HepG2 (cell line): ENCODE measurements at regions not wholly inside any gene's neighbourhood (a gene's known extent, or its start where the extent isn't known, plus 50 kb on each side); places are given as distances from the start of the nearest gene placed in this dataset.

Experiments used
- ATAC-seq: fragments of 200-7000 bp; cut with Tn5 transposase; 3 replicates; pipeline ENCODE4 v1.9.1; 2020; ENCODE audit warnings: mild to moderate bottlenecking, moderate library complexity
- BruUV-seq: library from RNA; stranded (reverse); fragments of 400-500 nt; replicated peaks from 2 replicates; lab custom pipeline; 2021; lab: Mats Ljungman, UMichigan
- CTCF ChIA-PET: fragments of 300-600 bp; formaldehyde crosslinking; extraction: SDS; loops from one replicate; lab custom pipeline; 2021; ENCODE audit warnings: low total read pairs, inconsistent platforms, low intra/inter-chr PET ratio; lab: Yijun Ruan, JAX
- POLR2A ChIA-PET: fragments of 350-600 bp; sonication (Branson Sonifier 250); formaldehyde crosslinking; loops from one replicate; lab custom pipeline; 2020; ENCODE audit warnings: antibody characterized with exemption, inconsistent platforms; lab: Yijun Ruan, JAX
- DNase-seq: peaks from one replicate; pipeline ENCODE4 v3.0.0-alpha.2; 2015; ENCODE audit warnings: low spot score
- FAIRE-seq: peaks from 3 replicates; lab custom pipeline; 2011; peaks lifted over from hg19 to GRCh38; lab: Jason Lieb, UNC
- H2AFZ ChIP-seq: one replicate; pipeline ENCODE4 v1.6.1; 2011; ENCODE audit warnings: low read length, inconsistent platforms
- H3K27ac ChIP-seq: fragments of 300-600 bp; 3 replicates; pipeline ENCODE4 v1.8.0; 2011; ENCODE audit warnings: mixed run types, mild to moderate bottlenecking, mixed read lengths, low read length, inconsistent platforms; ENCODE audit not compliant: insufficient read depth; ENCODE audit errors: extremely low read length
- H3K27me3 ChIP-seq, 2 experiments: fragments of 200-600 bp in 1 of 2; 2 replicates in 1 of 2; 3 replicates in 1 of 2; pipeline versions ENCODE4 v1.6.0 to v1.8.0; 2011; ENCODE audit warnings: low read length in 2 of 2, mild to moderate bottlenecking in 2 of 2, moderate library complexity in 2 of 2, inconsistent platforms in 1 of 2; ENCODE audit not compliant: insufficient read depth in 2 of 2, control insufficient read depth in 1 of 2
- H3K36me3 ChIP-seq, 2 experiments: fragments of 200-600 bp in 1 of 2; replicated peaks in 1 of 2; 2 replicates in 1 of 2; 3 replicates in 1 of 2; pipeline versions ENCODE4 v1.5.1 to v1.8.0; 2011; ENCODE audit warnings: low read length in 2 of 2, inconsistent platforms in 1 of 2; ENCODE audit not compliant: insufficient read depth in 2 of 2, control insufficient read depth in 1 of 2
- H3K4me1 ChIP-seq: 2 replicates; pipeline ENCODE4 v1.5.1; 2012; ENCODE audit warnings: low read length, inconsistent platforms; ENCODE audit not compliant: insufficient read depth
- H3K4me2 ChIP-seq: 2 replicates; pipeline ENCODE4 v1.6.0; 2011; ENCODE audit warnings: low read depth, low read length, inconsistent platforms
- H3K4me3 ChIP-seq, 3 experiments: fragments of 200-600 bp in 1 of 3; sonication (generic), shearing (Covaris generic) in 1 of 3; replicated peaks in 1 of 3; 2 replicates each; pipeline ENCODE4 v1.5.1; 2011 to 2016; ENCODE audit warnings: low read length in 3 of 3, inconsistent platforms in 2 of 3, low read depth in 2 of 3, mild to moderate bottlenecking in 2 of 3, control low read depth in 1 of 3, mixed read lengths in 1 of 3; ENCODE audit not compliant: insufficient read depth in 1 of 3
- H3K79me2 ChIP-seq: one replicate; pipeline ENCODE4 v1.6.1; 2011; ENCODE audit warnings: low read length, inconsistent platforms; ENCODE audit not compliant: insufficient read depth
- H3K9ac ChIP-seq: 2 replicates; pipeline ENCODE4 v1.6.0; 2011; ENCODE audit warnings: mild to moderate bottlenecking, low read depth, low read length, inconsistent platforms; ENCODE audit not compliant: insufficient read depth
- H3K9me3 ChIP-seq: 2 replicates; pipeline ENCODE4 v1.5.1; 2012; ENCODE audit warnings: mild to moderate bottlenecking, low read length
- H4K20me1 ChIP-seq: 2 replicates; pipeline ENCODE4 v1.6.0; 2011; ENCODE audit warnings: inconsistent platforms, mild to moderate bottlenecking, low read length, moderate library complexity; ENCODE audit not compliant: insufficient read depth
- NFIB ChIP-seq: sonication (generic); formaldehyde crosslinking; IDR thresholded peaks from 2 replicates; pipeline ENCODE4 v1.9.0; 2021; ENCODE audit warnings: missing genetic modification reagents, mild to moderate bottlenecking, borderline replicate concordance
- POLR2G ChIP-seq: fragments of 200-400 bp; formaldehyde crosslinking; IDR thresholded peaks from 2 replicates; pipeline ENCODE4 v1.6.1; 2018; ENCODE audit warnings: mild to moderate bottlenecking, low read depth, low read length, moderate library complexity
- SIX4 ChIP-seq: sonication (generic); formaldehyde crosslinking; IDR thresholded peaks from 2 replicates; pipeline ENCODE4 v1.4.0; 2020; ENCODE audit warnings: missing genetic modification reagents
- SKI ChIP-seq: fragments of 450-650 bp; IDR thresholded peaks from one replicate; pipeline ENCODE4 v1.6.1; 2018; ENCODE audit warnings: mild to moderate bottlenecking; ENCODE audit not compliant: partially characterized antibody
- ZFP1 ChIP-seq: IDR thresholded peaks from 2 replicates; pipeline ENCODE4 v1.6.1; 2016
- ZNF720 ChIP-seq: sonication (generic); formaldehyde crosslinking; IDR thresholded peaks from 2 replicates; pipeline ENCODE4 v1.4.0; 2020; ENCODE audit warnings: missing genetic modification reagents
- ZNF780A ChIP-seq: sonication (generic); formaldehyde crosslinking; IDR thresholded peaks from 2 replicates; pipeline ENCODE4 v1.8.0; 2022; ENCODE audit warnings: mild to moderate bottlenecking, missing genetic modification reagents, moderate library complexity
- WGBS: methylation state at CpG from one replicate; pipeline ENCODE4 v1.1.6; 2017; ENCODE audit warnings: low lambda C conversion rate; 5-methylcytosine and 5-hydroxymethylcytosine counted together
- in situ Hi-C: cut with HindIII; loops from 2 replicates; pipeline ENCODE4 v1.10.0; 2017; ENCODE audit warnings: low pct_unique_long_range_greater_than_20kb; ENCODE audit not compliant: extremely low pct_ligation_motif_present
- intact Hi-C: fragments of 100-400 bp; cut with micrococcal nuclease; formaldehyde crosslinking; loops from one replicate; pipeline ENCODE4 v1.10.0; 2022; ENCODE audit not compliant: unreplicated experiment
- TF ChIP-seq, protein P1 (sequence below): sonication (generic); formaldehyde crosslinking; IDR thresholded peaks from 2 replicates; pipeline ENCODE4 v1.5.1; 2020; ENCODE audit warnings: mild to moderate bottlenecking, missing genetic modification reagents, moderate library complexity
- TF ChIP-seq, protein P2 (sequence below), 2 experiments: fragments of 450-650 bp in 1 of 2; sonication (generic) in 1 of 2; formaldehyde crosslinking; IDR thresholded peaks; 2 replicates each; pipeline versions ENCODE4 v1.5.0 to v1.8.0; 2020 to 2022; ENCODE audit warnings: mild to moderate bottlenecking in 1 of 2, missing genetic modification reagents in 1 of 2
- TF ChIP-seq, protein P3 (sequence below): sonication (generic); formaldehyde crosslinking; IDR thresholded peaks from 2 replicates; pipeline ENCODE4 v1.4.0; 2020; ENCODE audit warnings: missing genetic modification reagents, borderline replicate concordance
- TF ChIP-seq, protein P4 (sequence below): sonication (generic); formaldehyde crosslinking; IDR thresholded peaks from 2 replicates; pipeline ENCODE4 v1.5.1; 2020; ENCODE audit warnings: mild to moderate bottlenecking, missing genetic modification reagents, moderate library complexity
- TF ChIP-seq, protein P5 (sequence below): sonication (generic); formaldehyde crosslinking; IDR thresholded peaks from 2 replicates; pipeline ENCODE4 v1.5.0; 2020; ENCODE audit warnings: missing genetic modification reagents, mild to moderate bottlenecking, borderline replicate concordance
- TF ChIP-seq, protein P6 (sequence below): sonication (generic); formaldehyde crosslinking; IDR thresholded peaks from 2 replicates; pipeline ENCODE4 v1.4.0; 2020; ENCODE audit warnings: missing genetic modification reagents, borderline replicate concordance

DNA sequence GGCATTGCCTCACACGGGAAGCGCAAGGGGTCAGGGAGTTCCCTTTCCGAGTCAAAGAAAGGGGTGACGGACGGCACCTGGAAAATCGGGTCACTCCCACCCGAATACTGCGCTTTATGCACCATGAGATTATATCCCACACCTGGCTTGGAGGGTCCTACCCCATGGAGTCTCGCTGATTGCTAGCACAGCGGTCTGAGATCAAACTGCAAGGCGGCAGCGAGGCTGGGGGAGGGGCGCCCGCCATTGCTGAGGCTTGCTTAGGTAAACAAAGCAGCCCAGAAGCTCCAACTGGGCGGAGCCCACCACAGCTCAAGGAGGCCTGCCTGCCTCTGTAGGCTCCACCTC lies 145.1 kb upstream of the BCL6 start (continued):
- TF ChIP-seq, protein P1, sequence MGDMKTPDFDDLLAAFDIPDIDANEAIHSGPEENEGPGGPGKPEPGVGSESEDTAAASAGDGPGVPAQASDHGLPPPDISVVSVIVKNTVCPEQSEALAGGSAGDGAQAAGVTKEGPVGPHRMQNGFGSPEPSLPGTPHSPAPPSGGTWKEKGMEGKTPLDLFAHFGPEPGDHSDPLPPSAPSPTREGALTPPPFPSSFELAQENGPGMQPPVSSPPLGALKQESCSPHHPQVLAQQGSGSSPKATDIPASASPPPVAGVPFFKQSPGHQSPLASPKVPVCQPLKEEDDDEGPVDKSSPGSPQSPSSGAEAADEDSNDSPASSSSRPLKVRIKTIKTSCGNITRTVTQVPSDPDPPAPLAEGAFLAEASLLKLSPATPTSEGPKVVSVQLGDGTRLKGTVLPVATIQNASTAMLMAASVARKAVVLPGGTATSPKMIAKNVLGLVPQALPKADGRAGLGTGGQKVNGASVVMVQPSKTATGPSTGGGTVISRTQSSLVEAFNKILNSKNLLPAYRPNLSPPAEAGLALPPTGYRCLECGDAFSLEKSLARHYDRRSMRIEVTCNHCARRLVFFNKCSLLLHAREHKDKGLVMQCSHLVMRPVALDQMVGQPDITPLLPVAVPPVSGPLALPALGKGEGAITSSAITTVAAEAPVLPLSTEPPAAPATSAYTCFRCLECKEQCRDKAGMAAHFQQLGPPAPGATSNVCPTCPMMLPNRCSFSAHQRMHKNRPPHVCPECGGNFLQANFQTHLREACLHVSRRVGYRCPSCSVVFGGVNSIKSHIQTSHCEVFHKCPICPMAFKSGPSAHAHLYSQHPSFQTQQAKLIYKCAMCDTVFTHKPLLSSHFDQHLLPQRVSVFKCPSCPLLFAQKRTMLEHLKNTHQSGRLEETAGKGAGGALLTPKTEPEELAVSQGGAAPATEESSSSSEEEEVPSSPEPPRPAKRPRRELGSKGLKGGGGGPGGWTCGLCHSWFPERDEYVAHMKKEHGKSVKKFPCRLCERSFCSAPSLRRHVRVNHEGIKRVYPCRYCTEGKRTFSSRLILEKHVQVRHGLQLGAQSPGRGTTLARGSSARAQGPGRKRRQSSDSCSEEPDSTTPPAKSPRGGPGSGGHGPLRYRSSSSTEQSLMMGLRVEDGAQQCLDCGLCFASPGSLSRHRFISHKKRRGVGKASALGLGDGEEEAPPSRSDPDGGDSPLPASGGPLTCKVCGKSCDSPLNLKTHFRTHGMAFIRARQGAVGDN, result peak; percentile 49

DNA sequence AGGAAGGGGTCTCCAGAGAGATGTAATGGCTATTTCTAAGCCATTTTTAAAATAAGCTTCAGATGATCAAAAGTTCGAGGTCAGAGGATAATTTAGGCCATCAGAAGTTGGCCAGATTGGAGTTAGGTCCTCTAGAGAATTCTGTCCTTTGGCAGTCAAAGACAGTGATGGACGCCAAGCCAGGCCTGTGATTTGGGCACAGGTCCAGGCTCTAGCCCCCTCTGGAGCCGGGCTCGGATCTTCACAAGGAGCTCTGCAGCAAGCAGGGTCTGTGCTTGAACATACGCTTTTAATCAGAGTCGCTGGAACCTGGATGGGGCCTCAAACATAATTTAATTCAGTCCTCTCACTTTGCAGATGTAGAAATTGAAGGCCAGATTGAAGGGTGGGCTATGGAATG lies 151.4 kb upstream of the BCL6 start:
- FAIRE-seq, result no peak
- 36% methylated on average over 5 of the region's 6 CpGs for WGBS
- in situ Hi-C loops, result no loop called here
- TF ChIP-seq ZFP1 (CRISPR knock-in tag) (no peak), ZNF780A (CRISPR knock-in tag) (no peak), NFIB (CRISPR knock-in tag) (no peak), ZNF720 (CRISPR knock-in tag) (no peak), SKI (no peak), POLR2G (no peak), SIX4 (no peak)
- TF ChIP-seq, protein P2, sequence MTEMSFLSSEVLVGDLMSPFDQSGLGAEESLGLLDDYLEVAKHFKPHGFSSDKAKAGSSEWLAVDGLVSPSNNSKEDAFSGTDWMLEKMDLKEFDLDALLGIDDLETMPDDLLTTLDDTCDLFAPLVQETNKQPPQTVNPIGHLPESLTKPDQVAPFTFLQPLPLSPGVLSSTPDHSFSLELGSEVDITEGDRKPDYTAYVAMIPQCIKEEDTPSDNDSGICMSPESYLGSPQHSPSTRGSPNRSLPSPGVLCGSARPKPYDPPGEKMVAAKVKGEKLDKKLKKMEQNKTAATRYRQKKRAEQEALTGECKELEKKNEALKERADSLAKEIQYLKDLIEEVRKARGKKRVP (CRISPR knock-in tag; IDR thresholded peaks at IDR 0.05), result no peak
- TF ChIP-seq, protein P3, sequence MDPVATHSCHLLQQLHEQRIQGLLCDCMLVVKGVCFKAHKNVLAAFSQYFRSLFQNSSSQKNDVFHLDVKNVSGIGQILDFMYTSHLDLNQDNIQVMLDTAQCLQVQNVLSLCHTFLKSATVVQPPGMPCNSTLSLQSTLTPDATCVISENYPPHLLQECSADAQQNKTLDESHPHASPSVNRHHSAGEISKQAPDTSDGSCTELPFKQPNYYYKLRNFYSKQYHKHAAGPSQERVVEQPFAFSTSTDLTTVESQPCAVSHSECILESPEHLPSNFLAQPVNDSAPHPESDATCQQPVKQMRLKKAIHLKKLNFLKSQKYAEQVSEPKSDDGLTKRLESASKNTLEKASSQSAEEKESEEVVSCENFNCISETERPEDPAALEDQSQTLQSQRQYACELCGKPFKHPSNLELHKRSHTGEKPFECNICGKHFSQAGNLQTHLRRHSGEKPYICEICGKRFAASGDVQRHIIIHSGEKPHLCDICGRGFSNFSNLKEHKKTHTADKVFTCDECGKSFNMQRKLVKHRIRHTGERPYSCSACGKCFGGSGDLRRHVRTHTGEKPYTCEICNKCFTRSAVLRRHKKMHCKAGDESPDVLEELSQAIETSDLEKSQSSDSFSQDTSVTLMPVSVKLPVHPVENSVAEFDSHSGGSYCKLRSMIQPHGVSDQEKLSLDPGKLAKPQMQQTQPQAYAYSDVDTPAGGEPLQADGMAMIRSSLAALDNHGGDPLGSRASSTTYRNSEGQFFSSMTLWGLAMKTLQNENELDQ, result no peak
- TF ChIP-seq, protein P4, sequence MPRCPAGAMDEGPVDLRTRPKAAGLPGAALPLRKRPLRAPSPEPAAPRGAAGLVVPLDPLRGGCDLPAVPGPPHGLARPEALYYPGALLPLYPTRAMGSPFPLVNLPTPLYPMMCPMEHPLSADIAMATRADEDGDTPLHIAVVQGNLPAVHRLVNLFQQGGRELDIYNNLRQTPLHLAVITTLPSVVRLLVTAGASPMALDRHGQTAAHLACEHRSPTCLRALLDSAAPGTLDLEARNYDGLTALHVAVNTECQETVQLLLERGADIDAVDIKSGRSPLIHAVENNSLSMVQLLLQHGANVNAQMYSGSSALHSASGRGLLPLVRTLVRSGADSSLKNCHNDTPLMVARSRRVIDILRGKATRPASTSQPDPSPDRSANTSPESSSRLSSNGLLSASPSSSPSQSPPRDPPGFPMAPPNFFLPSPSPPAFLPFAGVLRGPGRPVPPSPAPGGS (CRISPR knock-in tag), result no peak
- TF ChIP-seq, protein P5, sequence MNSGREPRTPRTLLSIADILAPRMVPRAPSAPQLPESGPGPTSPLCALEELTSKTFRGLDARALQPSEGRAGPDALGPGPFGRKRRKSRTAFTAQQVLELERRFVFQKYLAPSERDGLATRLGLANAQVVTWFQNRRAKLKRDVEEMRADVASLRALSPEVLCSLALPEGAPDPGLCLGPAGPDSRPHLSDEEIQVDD, result no peak
- TF ChIP-seq, protein P6, sequence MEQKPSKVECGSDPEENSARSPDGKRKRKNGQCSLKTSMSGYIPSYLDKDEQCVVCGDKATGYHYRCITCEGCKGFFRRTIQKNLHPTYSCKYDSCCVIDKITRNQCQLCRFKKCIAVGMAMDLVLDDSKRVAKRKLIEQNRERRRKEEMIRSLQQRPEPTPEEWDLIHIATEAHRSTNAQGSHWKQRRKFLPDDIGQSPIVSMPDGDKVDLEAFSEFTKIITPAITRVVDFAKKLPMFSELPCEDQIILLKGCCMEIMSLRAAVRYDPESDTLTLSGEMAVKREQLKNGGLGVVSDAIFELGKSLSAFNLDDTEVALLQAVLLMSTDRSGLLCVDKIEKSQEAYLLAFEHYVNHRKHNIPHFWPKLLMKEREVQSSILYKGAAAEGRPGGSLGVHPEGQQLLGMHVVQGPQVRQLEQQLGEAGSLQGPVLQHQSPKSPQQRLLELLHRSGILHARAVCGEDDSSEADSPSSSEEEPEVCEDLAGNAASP, result no peak

More for the DNA sequence above, 151.4 kb upstream of the BCL6 start:
- Histone ChIP-seq H3K27ac (no peak overlapping the region), H3K36me3 (no peaks in the 10 kb centered on the region), H3K9ac (no peak overlapping the region), H3K27me3 (0 out of 5 replicates have a peak, but pooled peaks cover 0 to 2% of the 10 kb centered on the region in 2 experiments), H3K4me1 (no peaks in the 10 kb centered on the region), H3K9me3 (no peaks in the 10 kb centered on the region), H3K4me2 (no peak overlapping the region), H3K4me3 (no peak overlapping the region), H3K79me2 (no peaks in the 10 kb centered on the region), H2AFZ (no peak overlapping the region), H4K20me1 (no peaks in the 10 kb centered on the region)
- ATAC-seq, result no peak
- no peak for DNase-seq
- CTCF ChIA-PET, result no interaction called here
- POLR2A ChIA-PET, result no interaction called here
- BruUV-seq, result no TSS peak
- intact Hi-C loops, result no loop called here
